ENCODE measurements at regions not wholly inside any gene's neighbourhood (a gene's known extent, or its start where the extent isn't known, plus 50 kb on each side); places are given as distances from the start of the nearest gene placed in this dataset.

DNA sequence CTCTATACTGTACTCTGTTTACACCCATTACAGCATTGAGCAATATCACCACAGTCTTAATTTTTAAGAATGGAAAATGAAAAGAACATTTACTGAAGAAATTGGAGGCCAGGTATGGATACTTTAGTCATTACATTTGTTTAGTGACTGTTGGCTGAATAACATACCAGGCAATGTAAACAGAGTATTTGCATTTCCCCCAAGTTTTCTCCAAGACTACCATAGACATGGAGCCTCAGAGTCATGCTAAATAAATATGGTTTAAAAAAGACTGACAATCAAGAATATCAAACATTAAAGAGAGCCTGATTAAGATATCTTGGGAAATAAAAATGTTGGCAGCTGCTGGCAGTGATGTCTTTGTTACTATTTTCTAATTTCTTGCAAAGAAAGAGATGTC lies 136.9 kb upstream of the ADAMTS5 start:
- no peak for DNase-seq
- no peak for TF ChIP-seq CTCF (IDR thresholded peaks at IDR 0.05)
- TF ChIP-seq EP300 (IDR thresholded peaks at IDR 0.05), result no peak
- no peak for TF ChIP-seq POLR2AphosphoS5 (IDR thresholded peaks at IDR 0.05)
- TF ChIP-seq POLR2A (IDR thresholded peaks at IDR 0.05), result no peak
- intact Hi-C loops (cut with DNase I; ENCODE audit: low total_unique reads), result no loop called here

DNA sequence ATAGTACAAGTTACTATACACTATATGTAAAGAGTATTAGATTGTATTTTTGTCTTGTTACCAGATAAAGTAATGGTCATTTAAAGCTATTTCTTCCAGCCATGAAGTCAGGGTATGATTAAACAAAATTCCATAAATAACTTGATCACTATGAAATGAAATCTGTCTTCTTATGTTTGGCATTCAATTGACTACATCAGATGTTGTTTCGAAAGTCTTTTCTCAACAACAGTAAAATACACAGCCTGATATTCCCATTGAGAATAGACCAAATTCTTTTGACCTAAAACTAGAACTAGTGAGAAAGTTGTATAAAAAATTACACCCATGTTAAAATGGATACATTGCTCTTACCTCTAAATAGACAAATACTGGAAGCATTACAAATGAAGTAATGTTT lies 134.6 kb upstream of the ADAMTS5 start:
- H3K4me1 ChIP-seq, result no peaks in the 10 kb centered on the region
- 80 to 89% (median 84%) methylated on average over 1 of the region's 1 CpG for WGBS, 5 donors
- no peaks in the 10 kb centered on the region for H3K9me3 ChIP-seq
- DNase-seq, result no peak
- no peak overlapping the region for H3K27ac ChIP-seq
- no peak overlapping the region for H3K4me3 ChIP-seq
- intact Hi-C loops (cut with DNase I; ENCODE audit: low total_unique reads), result no loop called here
- no peaks in the 10 kb centered on the region for H3K27me3 ChIP-seq
- TF ChIP-seq POLR2AphosphoS5 (IDR thresholded peaks at IDR 0.05) (no peak), CTCF (IDR thresholded peaks at IDR 0.05) (no peak), EP300 (IDR thresholded peaks at IDR 0.05) (no peak), POLR2A (IDR thresholded peaks at IDR 0.05) (no peak)
- no peaks in the 10 kb centered on the region for H3K36me3 ChIP-seq

More for the DNA sequence above, 136.9 kb upstream of the ADAMTS5 start:
- H3K36me3 ChIP-seq, result no peaks in the 10 kb centered on the region
- no peaks in the 10 kb centered on the region for H3K27me3 ChIP-seq
- H3K27ac ChIP-seq, result no peak overlapping the region
- no peaks in the 10 kb centered on the region for H3K9me3 ChIP-seq
- H3K4me1 ChIP-seq, result no peaks in the 10 kb centered on the region
- H3K4me3 ChIP-seq, result no peak overlapping the region

DNA sequence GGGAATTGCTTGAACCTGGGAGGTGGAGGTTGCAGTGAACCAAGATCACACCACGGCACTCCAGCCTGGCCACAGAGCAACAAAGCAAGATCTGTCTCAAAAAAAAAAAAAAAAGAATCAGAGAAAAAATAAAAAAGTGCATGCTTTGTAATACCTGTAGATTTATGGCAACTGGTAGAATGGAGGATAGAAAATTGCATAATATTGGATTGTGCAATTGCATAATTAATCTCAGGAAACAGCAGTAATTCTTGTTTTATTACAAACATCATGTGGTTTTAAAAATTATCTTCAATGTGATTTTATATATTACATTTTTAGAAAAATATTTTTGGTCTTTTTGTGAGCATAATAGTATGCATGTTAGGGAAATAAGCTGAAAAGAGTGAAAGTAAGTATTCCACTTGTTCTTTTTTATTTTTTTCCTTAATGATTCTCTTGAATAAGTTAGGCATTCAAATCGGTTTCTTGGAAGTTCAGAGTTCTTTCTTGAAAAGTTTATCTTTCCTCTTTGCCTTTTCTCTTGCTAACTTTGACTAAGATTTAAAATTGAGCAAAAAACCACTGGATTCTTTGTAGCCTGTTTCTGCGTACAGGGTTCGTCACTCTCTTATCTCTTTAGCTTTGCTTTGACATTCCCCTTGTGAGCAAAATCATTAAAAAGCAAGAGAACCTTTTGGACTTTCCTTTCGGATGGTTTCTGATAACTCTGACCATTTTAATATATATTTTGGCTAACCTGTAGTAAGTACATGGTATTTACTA lies 127.5 kb upstream of the ADAMTS5 start:
- 49 to 67% (median 55%) methylated on average over 5 of the region's 5 CpGs for WGBS, 5 donors
- intact Hi-C loops (cut with DNase I; ENCODE audit: low total_unique reads), result no loop called here

GRCh38 chr21:27086630-27087029 lies 119.7 kb upstream of the ADAMTS5 start:
- DNase-seq, result no peak
- H3K27ac ChIP-seq, result no peak overlapping the region
- no peak overlapping the region for H3K4me3 ChIP-seq
- H3K4me1 ChIP-seq, result no peaks in the 10 kb centered on the region
- 85 to 95% (median 90%) methylated on average over 2 of the region's 2 CpGs for WGBS, 5 donors
- intact Hi-C loops (cut with DNase I; ENCODE audit: low total_unique reads), result no loop called here
- no peak for TF ChIP-seq POLR2A (IDR thresholded peaks at IDR 0.05)
- TF ChIP-seq EP300 (IDR thresholded peaks at IDR 0.05), result no peak
- TF ChIP-seq CTCF (IDR thresholded peaks at IDR 0.05), result no peak
- no peak for TF ChIP-seq POLR2AphosphoS5 (IDR thresholded peaks at IDR 0.05)
- H3K9me3 ChIP-seq, result no peaks in the 10 kb centered on the region
- no peaks in the 10 kb centered on the region for H3K36me3 ChIP-seq
- no peaks in the 10 kb centered on the region for H3K27me3 ChIP-seq

More for the DNA sequence above, 127.5 kb upstream of the ADAMTS5 start:
- no peaks in the 10 kb centered on the region for H3K36me3 ChIP-seq
- no peak overlapping the region for H3K4me3 ChIP-seq
- H3K27me3 ChIP-seq, result no peaks in the 10 kb centered on the region
- no peaks in the 10 kb centered on the region for H3K4me1 ChIP-seq
- no peak for DNase-seq
- no peak overlapping the region for H3K27ac ChIP-seq
- TF ChIP-seq EP300 (IDR thresholded peaks at IDR 0.05) (no peak), CTCF (IDR thresholded peaks at IDR 0.05) (no peak), POLR2AphosphoS5 (IDR thresholded peaks at IDR 0.05) (no peak)
- H3K9me3 ChIP-seq, result no peaks in the 10 kb centered on the region
